GM12892 (cell line): ENCODE measurements at regions not wholly inside any gene's neighbourhood (a gene's known extent, or its start where the extent isn't known, plus 50 kb on each side); places are given as distances from the start of the nearest gene placed in this dataset.
A peak's percentile ranks its signal among the peaks of the same experiment; 100 is the strongest.

Experiments used
- DNase-seq: peaks from one replicate; pipeline ENCODE4 v3.0.0; 2011; ENCODE audit not compliant: insufficient read length
- FAIRE-seq: peaks from 2 replicates; lab custom pipeline; 2011; peaks lifted over from hg19 to GRCh38; lab: Jason Lieb, UNC
- POLR2A ChIP-seq: IDR thresholded peaks from 2 replicates; pipeline ENCODE4 v1.6.1; 2011; ENCODE audit warnings: low read depth, low read length, control low read depth
- POLR2AphosphoS5 ChIP-seq: IDR thresholded peaks from 2 replicates; pipeline ENCODE4 v1.6.1; 2011; ENCODE audit warnings: low read depth, low read length, control low read depth
- TAF1 ChIP-seq: IDR thresholded peaks from 2 replicates; pipeline ENCODE4 v1.6.1; 2011; ENCODE audit warnings: low read depth, mild to moderate bottlenecking, control low read depth, low read length, borderline replicate concordance

DNA sequence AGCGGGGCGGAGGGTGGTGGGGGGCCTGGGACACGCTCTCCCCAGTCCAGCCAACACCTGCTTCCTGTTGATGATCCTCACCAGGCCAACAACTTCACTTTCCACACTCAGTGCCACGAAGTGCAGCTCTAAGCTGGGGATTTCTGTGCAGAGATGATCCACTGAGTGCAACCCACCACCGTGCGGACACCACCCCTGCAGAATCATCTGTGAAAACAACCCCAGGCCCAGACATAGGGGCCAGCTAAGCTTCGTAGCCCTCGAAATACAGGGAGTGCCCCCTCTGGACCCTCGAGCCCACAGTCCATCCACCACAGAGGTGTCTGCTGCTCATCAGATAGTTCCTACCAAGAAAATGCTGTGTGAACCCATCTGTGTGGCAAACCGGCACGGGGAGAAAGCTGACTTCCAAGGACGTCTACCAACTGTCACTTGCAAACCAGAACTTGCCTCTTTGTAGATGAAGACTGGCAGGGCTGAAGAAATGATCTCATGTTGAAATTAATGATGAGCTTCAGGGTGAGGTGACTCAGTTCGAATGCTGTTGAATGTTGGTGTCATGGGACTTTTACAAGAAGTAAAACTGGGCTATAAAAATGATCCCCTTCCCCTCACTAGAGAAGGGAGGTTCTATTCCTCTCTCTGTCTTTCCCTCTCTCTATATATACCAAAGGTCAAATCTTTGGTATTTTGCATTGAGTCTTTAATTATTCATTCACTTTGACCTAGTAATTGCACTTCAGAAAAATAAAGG, 73.4 kb downstream of the MYEOV start:
- TF ChIP-seq POLR2A (no peak), TAF1 (no peak), POLR2AphosphoS5 (no peak)
- FAIRE-seq (no peak), DNase-seq (no peak)

GRCh38 chr11:69368119-69368880, 74.3 kb downstream of the MYEOV start:
- TF ChIP-seq TAF1 (no peak), POLR2AphosphoS5 (no peak), POLR2A (no peak)
- FAIRE-seq (no peak), DNase-seq (no peak)

DNA sequence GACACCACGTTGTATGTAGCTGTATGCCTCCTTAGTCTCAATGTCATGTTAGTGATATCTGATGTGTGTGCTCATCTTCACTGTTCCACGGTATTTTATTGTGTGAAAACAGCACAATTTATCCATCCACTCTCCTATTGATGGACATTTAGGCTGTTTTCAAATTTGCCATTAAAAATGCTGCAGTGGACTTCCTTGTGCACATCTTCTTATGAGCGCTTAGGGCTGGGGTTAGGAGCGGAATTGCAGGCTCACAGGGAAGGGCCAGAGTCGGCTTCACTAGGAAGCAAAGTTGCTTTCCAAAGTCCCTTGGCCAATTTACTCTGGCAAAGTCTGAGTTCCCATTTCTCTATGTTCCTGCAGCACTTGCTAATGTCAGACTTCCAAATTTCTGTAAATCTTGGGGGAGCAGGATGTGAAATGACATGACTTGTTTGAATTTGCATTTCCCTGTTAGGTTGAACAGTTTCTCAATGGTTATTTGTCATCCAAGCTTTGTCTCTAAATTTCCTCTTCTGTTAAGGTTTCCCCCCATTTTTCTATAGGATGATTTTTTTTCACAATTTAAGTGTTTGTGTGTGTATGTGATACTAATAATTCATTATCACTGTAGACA, 75.4 kb downstream of the MYEOV start:
- no peak for DNase-seq
- no peak for FAIRE-seq
- TF ChIP-seq POLR2A (no peak), TAF1 (no peak), POLR2AphosphoS5 (no peak)

GRCh38 chr11:69369945-69370344, 76.0 kb downstream of the MYEOV start:
- no peak for TF ChIP-seq POLR2AphosphoS5
- no peak for TF ChIP-seq POLR2A
- TF ChIP-seq TAF1, result no peak
- FAIRE-seq (no peak), DNase-seq (no peak)

DNA sequence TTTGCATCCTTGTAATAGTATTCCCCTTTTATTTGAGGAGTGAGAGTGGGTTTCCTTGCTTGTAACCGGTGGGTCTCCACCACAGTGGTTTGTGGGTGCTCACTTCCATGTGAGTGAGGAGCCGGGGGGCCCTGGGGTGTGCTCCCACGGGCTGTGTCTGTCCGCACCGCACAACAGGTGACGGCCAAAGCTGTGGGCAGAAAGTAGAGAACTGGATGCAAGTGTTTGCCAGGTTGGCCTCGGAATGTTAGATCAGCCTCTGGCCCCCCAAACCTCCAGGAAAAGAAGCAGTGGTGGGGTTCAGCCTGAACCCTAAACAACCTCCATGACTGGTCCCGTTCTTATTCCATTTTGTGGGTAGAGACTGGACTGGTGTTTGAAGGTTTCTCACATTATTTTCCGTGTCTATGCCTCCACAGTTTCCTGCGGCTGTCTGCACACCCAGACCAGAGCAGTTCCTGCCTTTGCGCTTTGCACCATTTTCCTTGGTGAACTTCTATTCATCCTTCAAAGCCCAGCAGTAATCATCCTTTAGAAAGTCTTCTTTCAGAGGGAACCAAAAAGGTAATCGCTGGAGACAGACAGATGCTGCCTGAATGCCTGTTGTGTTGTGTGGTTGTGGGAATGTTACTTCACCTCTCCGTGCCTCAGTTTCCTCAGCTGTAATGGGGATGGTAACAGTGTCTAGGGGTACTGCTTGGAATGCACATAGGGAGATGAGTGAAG, 77.2 kb downstream of the MYEOV start:
- DNase-seq (no peak), FAIRE-seq (no peak)
- TF ChIP-seq POLR2AphosphoS5, result no peak
- TF ChIP-seq POLR2A, result no peak
- TF ChIP-seq TAF1, result no peak

- TF ChIP-seq TAF1 (no peak), POLR2AphosphoS5 (no peak), POLR2A (no peak)
- DNase-seq (no peak), FAIRE-seq (no peak)
Observed at GRCh38 chr11:69371731-69372588, 78.0 kb downstream of the MYEOV start.

- TF ChIP-seq POLR2A, result no peak
- TF ChIP-seq POLR2AphosphoS5, result no peak
- TF ChIP-seq TAF1, result no peak
- FAIRE-seq (no peak), DNase-seq (no peak)
Observed at GRCh38 chr11:69372589-69373250, 78.8 kb downstream of the MYEOV start.

- no peak for TF ChIP-seq POLR2AphosphoS5
- no peak for TF ChIP-seq POLR2A
- TF ChIP-seq TAF1, result no peak
- FAIRE-seq (no peak), DNase-seq (no peak)
Observed at GRCh38 chr11:69373251-69373635, 79.3 kb downstream of the MYEOV start.

GRCh38 chr11:69374110-69374945, 80.4 kb downstream of the MYEOV start:
- DNase-seq (peak; percentile 13), FAIRE-seq (no peak)
- TF ChIP-seq TAF1 (no peak), POLR2A (no peak), POLR2AphosphoS5 (no peak)

- no peak for TF ChIP-seq POLR2AphosphoS5
- TF ChIP-seq TAF1, result no peak
- TF ChIP-seq POLR2A, result no peak
- DNase-seq, result no peak
- FAIRE-seq, result no peak
Observed at GRCh38 chr11:69374946-69375310, 81.0 kb downstream of the MYEOV start.
